GM18858 (cell line): ENCODE measurements at regions not wholly inside any gene's neighbourhood (a gene's known extent, or its start where the extent isn't known, plus 50 kb on each side); places are given as distances from the start of the nearest gene placed in this dataset.
"Not testable (repeated sequence)": the region's sequence is repeated elsewhere in the genome, so short reads cannot be mapped to it uniquely, and the experiment has no call there.

Source experiments
- ATAC-seq: cut with Tn5 transposase; IDR thresholded peaks from one replicate; pipeline ENCODE4 v1.9.1; 2021; ENCODE audit not compliant: unreplicated experiment

GRCh38 chr2:156915332-156915731 lies 342.2 kb upstream of the GALNT5 start:
- no peak for ATAC-seq

GRCh38 chr2:156918410-156918809 lies 339.1 kb upstream of the GALNT5 start:
- ATAC-seq, result no peak

GRCh38 chr2:156930423-156930822 lies 327.1 kb upstream of the GALNT5 start:
- ATAC-seq, result no peak

GRCh38 chr2:156933645-156934225 lies 323.8 kb upstream of the GALNT5 start:
- ATAC-seq, result no peak

- no peak for ATAC-seq
Measured at GRCh38 chr2:156935616-156936015, 321.9 kb upstream of the GALNT5 start.

- no peak for ATAC-seq
Measured at GRCh38 chr2:156937430-156937829, 320.1 kb upstream of the GALNT5 start.

GRCh38 chr2:156944871-156945270 lies 312.6 kb upstream of the GALNT5 start:
- ATAC-seq, result no peak

- no peak for ATAC-seq
Measured at GRCh38 chr2:156947261-156947660, 310.2 kb upstream of the GALNT5 start.

GRCh38 chr2:156955701-156956100 lies 301.8 kb upstream of the GALNT5 start:
- no peak for ATAC-seq

GRCh38 chr2:156956161-156956560 lies 301.3 kb upstream of the GALNT5 start:
- no peak for ATAC-seq

GRCh38 chr2:156958374-156958773 lies 299.1 kb upstream of the GALNT5 start:
- no peak for ATAC-seq

- ATAC-seq, result no peak
Measured at GRCh38 chr2:156959481-156959880, 298.0 kb upstream of the GALNT5 start.

GRCh38 chr2:156982615-156983014 lies 274.9 kb upstream of the GALNT5 start:
- ATAC-seq, result no peak

- no peak for ATAC-seq
Measured at GRCh38 chr2:156986339-156986988, 271.0 kb upstream of the GALNT5 start.

- ATAC-seq, result no peak
Measured at GRCh38 chr2:156999661-157000060, 257.8 kb upstream of the GALNT5 start.

- ATAC-seq, result no peak
Measured at GRCh38 chr2:157004789-157005188, 252.7 kb upstream of the GALNT5 start.

- ATAC-seq, result no peak
Measured at GRCh38 chr2:157015015-157015575, 242.4 kb upstream of the GALNT5 start.

- ATAC-seq, result not testable (repeated sequence)
Measured at GRCh38 chr2:157023264-157023663, 234.2 kb upstream of the GALNT5 start.

GRCh38 chr2:157024129-157024528 lies 233.4 kb upstream of the GALNT5 start:
- ATAC-seq, result no peak

- ATAC-seq, result no peak
Measured at GRCh38 chr2:157032017-157032416, 225.5 kb upstream of the GALNT5 start.

- ATAC-seq, result no peak
Measured at GRCh38 chr2:157036726-157037125, 220.8 kb upstream of the GALNT5 start.

- no peak for ATAC-seq
Measured at GRCh38 chr2:157043786-157044185, 213.7 kb upstream of the GALNT5 start.

GRCh38 chr2:157046396-157046795 lies 211.1 kb upstream of the GALNT5 start:
- ATAC-seq, result no peak
